BJ (cell line): ENCODE measurements at regions not wholly inside any gene's neighbourhood (a gene's known extent, or its start where the extent isn't known, plus 50 kb on each side); places are given as distances from the start of the nearest gene placed in this dataset.

Experiments used
- CTCF ChIA-PET: fragments of 350-600 bp; formaldehyde crosslinking; extraction: SDS; loops from one replicate; lab custom pipeline; 2021; ENCODE audit warnings: antibody characterized with exemption, inconsistent platforms; lab: Yijun Ruan, JAX
- POLR2A ChIA-PET: fragments of 300-600 bp; sonication (Branson Sonifier 250); formaldehyde crosslinking; extraction: SDS; loops from one replicate; lab custom pipeline; 2021; ENCODE audit warnings: antibody characterized with exemption; lab: Charles Lee
- DNase-seq: peaks from one replicate; pipeline ENCODE4 v3.0.0-alpha.2; 2011; ENCODE audit warnings: low read depth
- H3K27me3 ChIP-seq: 2 replicates; pipeline ENCODE4 v1.6.0; 2011; ENCODE audit warnings: low read length; ENCODE audit not compliant: control insufficient read depth, insufficient read depth
- H3K36me3 ChIP-seq: 2 replicates; pipeline ENCODE4 v1.5.1; 2011; ENCODE audit warnings: low read length; ENCODE audit not compliant: control insufficient read depth, insufficient read depth
- H3K4me3 ChIP-seq: 2 replicates; pipeline ENCODE4 v1.5.1; 2011; ENCODE audit warnings: low read depth, mild to moderate bottlenecking, control low read depth, low read length
- CTCF ChIP-seq: IDR thresholded peaks from 2 replicates; pipeline ENCODE4 v1.5.1; 2011; ENCODE audit warnings: low read depth, mild to moderate bottlenecking, control low read depth, inconsistent platforms, low read length, moderate library complexity; ENCODE audit not compliant: insufficient read depth

- DNase-seq = no peak
- CTCF ChIA-PET = no interaction called here
- no peak for TF ChIP-seq CTCF
These were observed 177.8 kb downstream of the KIF26A start for GRCh38 chr14:104316121-104316722.

GRCh38 chr14:104316723-104317491 is 178.5 kb downstream of the KIF26A start:
- no peak overlapping the region for H3K4me3 ChIP-seq
- no peak for TF ChIP-seq CTCF
- H3K36me3 ChIP-seq = no peaks in the 10 kb centered on the region
- H3K27me3 ChIP-seq = no peaks in the 10 kb centered on the region
- ChIA-PET CTCF (no interaction called here), POLR2A (no interaction called here)
- no peak for DNase-seq

More at GRCh38 chr14:104316121-104316722, 177.8 kb downstream of the KIF26A start:
- Histone ChIP-seq H3K27me3 (no peaks in the 10 kb centered on the region), H3K4me3 (no peak overlapping the region), H3K36me3 (no peaks in the 10 kb centered on the region)
- POLR2A ChIA-PET = no interaction called here

GRCh38 chr14:104317492-104317805 is 179.1 kb downstream of the KIF26A start:
- no peak for DNase-seq
- CTCF ChIA-PET = no interaction called here
- no peaks in the 10 kb centered on the region for H3K27me3 ChIP-seq
- TF ChIP-seq CTCF = no peak
- POLR2A ChIA-PET = no interaction called here
- no peaks in the 10 kb centered on the region for H3K36me3 ChIP-seq
- H3K4me3 ChIP-seq = no peak overlapping the region

GRCh38 chr14:104317975-104318557 is 179.7 kb downstream of the KIF26A start:
- Histone ChIP-seq H3K36me3 (no peaks in the 10 kb centered on the region), H3K27me3 (no peaks in the 10 kb centered on the region), H3K4me3 (no peak overlapping the region)
- no peak for DNase-seq
- no peak for TF ChIP-seq CTCF
- CTCF ChIA-PET = no interaction called here
- POLR2A ChIA-PET = no interaction called here
